K562 (cell line): ENCODE measurements at regions not wholly inside any gene's neighbourhood (a gene's known extent, or its start where the extent isn't known, plus 50 kb on each side); places are given as distances from the start of the nearest gene placed in this dataset.

ENCODE experiments used
- ATAC-seq: fragments of 200-7000 bp; cut with Tn5 transposase; 3 replicates; pipeline ENCODE4 v1.9.1; 2020; ENCODE audit warnings: moderate library complexity
- BruUV-seq: library from RNA; stranded (reverse); fragments of 400-500 nt; replicated peaks from 2 replicates; lab custom pipeline; 2021; lab: Mats Ljungman, UMichigan
- CTCF ChIA-PET: fragments of 300-600 bp; formaldehyde crosslinking; extraction: SDS; loops from one replicate; lab custom pipeline; 2021; ENCODE audit warnings: low intra/inter-chr PET ratio; lab: Yijun Ruan, JAX
- POLR2A ChIA-PET: fragments of 300-600, 350-650 bp; sonication (Branson Sonifier 250); formaldehyde crosslinking; extraction: SDS; loops from one replicate; lab custom pipeline; 2021; ENCODE audit warnings: antibody characterized with exemption, inconsistent platforms; lab: Yijun Ruan, JAX
- DNase-seq, 4 experiments: peaks; one replicate each; pipeline versions ENCODE4 v3.0.0 to v3.0.0-alpha.2; 2011 to 2018; ENCODE audit warnings: low spot score in 3 of 4, mixed read lengths in 3 of 4; ENCODE audit errors: extremely low read depth in 1 of 4
- FAIRE-seq: peaks from 2 replicates; lab custom pipeline; 2011; peaks lifted over from hg19 to GRCh38; lab: Jason Lieb, UNC
- H2AFZ ChIP-seq: 2 replicates; pipeline ENCODE4 v1.6.0; 2011; ENCODE audit warnings: low read depth, low read length, control low read depth, inconsistent platforms
- H3K27ac ChIP-seq: fragments of 200-600 bp; 3 replicates; pipeline ENCODE4 v1.8.0; 2011; ENCODE audit warnings: low read depth, mild to moderate bottlenecking, control low read depth, inconsistent platforms, low read length, moderate library complexity, mixed read lengths; ENCODE audit errors: extremely low read depth
- H3K27me3 ChIP-seq, 2 experiments: fragments of 300-600 bp in 1 of 2; 2 replicates in 1 of 2; 3 replicates in 1 of 2; pipeline versions ENCODE4 v1.6.0 to v1.8.0; 2011; ENCODE audit warnings: inconsistent platforms in 2 of 2, low read length in 2 of 2, mild to moderate bottlenecking in 1 of 2, mixed read lengths in 1 of 2, moderate library complexity in 1 of 2; ENCODE audit not compliant: control insufficient read depth in 2 of 2, insufficient read depth in 2 of 2
- H3K36me3 ChIP-seq: fragments of 300-600 bp; 3 replicates; pipeline ENCODE4 v1.8.0; 2011; ENCODE audit warnings: mild to moderate bottlenecking, low read length, inconsistent platforms; ENCODE audit not compliant: control insufficient read depth, insufficient read depth
- H3K4me1 ChIP-seq, 2 experiments: fragments of 200-600 bp in 1 of 2; replicated peaks in 1 of 2; 2 replicates in 1 of 2; 3 replicates in 1 of 2; pipeline versions ENCODE4 v1.5.1 to v1.8.0; 2011; ENCODE audit warnings: inconsistent platforms in 2 of 2, low read length in 2 of 2, mild to moderate bottlenecking in 1 of 2, mixed read lengths in 1 of 2, moderate library complexity in 1 of 2; ENCODE audit not compliant: control insufficient read depth in 2 of 2, insufficient read depth in 2 of 2
- H3K4me2 ChIP-seq: 2 replicates; pipeline ENCODE4 v1.6.1; 2011; ENCODE audit warnings: low read length, control low read depth, inconsistent platforms, mixed read lengths; ENCODE audit not compliant: insufficient read depth
- H3K4me3 ChIP-seq: fragments of 200-600 bp; sonication (generic), shearing (Covaris generic); 2 replicates; pipeline ENCODE4 v1.5.1; 2016; ENCODE audit warnings: control low read depth, inconsistent platforms
- H3K79me2 ChIP-seq: fragments of 200-600 bp; 3 replicates; pipeline ENCODE4 v1.8.0; 2011; ENCODE audit warnings: low read length, inconsistent platforms; ENCODE audit not compliant: control insufficient read depth, insufficient read depth
- H3K9ac ChIP-seq, 2 experiments: 2 replicates each; pipeline versions ENCODE4 v1.6.0 to v1.6.1; 2011; ENCODE audit warnings: low read depth in 2 of 2, low read length in 2 of 2, control low read depth in 1 of 2, inconsistent platforms in 1 of 2, mild to moderate bottlenecking in 1 of 2, mixed read lengths in 1 of 2; ENCODE audit not compliant: insufficient read depth in 1 of 2
- H3K9me1 ChIP-seq: one replicate; pipeline ENCODE4 v1.6.0; 2011; ENCODE audit warnings: inconsistent platforms, mild to moderate bottlenecking, low read length, moderate library complexity; ENCODE audit not compliant: control insufficient read depth, insufficient read depth
- H3K9me3 ChIP-seq: replicated peaks from 2 replicates; pipeline ENCODE4 v1.5.1; 2011; ENCODE audit warnings: low read depth, low read length, inconsistent platforms; ENCODE audit not compliant: control insufficient read depth, insufficient read depth
- H4K20me1 ChIP-seq: replicated peaks from 2 replicates; pipeline ENCODE4 v1.6.1; 2011; ENCODE audit warnings: low read length, inconsistent platforms, mixed read lengths; ENCODE audit not compliant: control insufficient read depth, insufficient read depth
- ETV5 ChIP-seq: sonication (generic); formaldehyde crosslinking; IDR thresholded peaks from 2 replicates; pipeline ENCODE4 v1.4.0; 2020; ENCODE audit warnings: low read depth, mild to moderate bottlenecking, missing genetic modification reagents
- FOXM1 ChIP-seq, 2 experiments: fragments of 450-650 bp in 1 of 2; sonication (generic) in 1 of 2; formaldehyde crosslinking in 1 of 2; IDR thresholded peaks; 2 replicates each; pipeline versions ENCODE4 v1.6.1 to v1.9.0; 2017 to 2022; ENCODE audit warnings: low read depth in 2 of 2, mild to moderate bottlenecking in 2 of 2, missing genetic modification reagents in 1 of 2, moderate library complexity in 1 of 2
- MAFG ChIP-seq: fragments of 450-650 bp; conservative IDR thresholded peaks from 2 replicates; pipeline ENCODE4 v1.6.1; 2016; ENCODE audit warnings: missing genetic modification characterization, missing compliant biosample characterization
- MECOM ChIP-seq: fragments of 250-450 bp; sonication (Bioruptor Pico); IDR thresholded peaks from 2 replicates; pipeline ENCODE4 v1.8.0; 2022; ENCODE audit warnings: inconsistent platforms
- NR1H2 ChIP-seq: sonication (generic); formaldehyde crosslinking; IDR thresholded peaks from 2 replicates; pipeline ENCODE4 v1.4.0; 2020; ENCODE audit warnings: mild to moderate bottlenecking, missing genetic modification reagents
- PTTG1 ChIP-seq: fragments of 450-650 bp; IDR thresholded peaks from 2 replicates; pipeline ENCODE4 v1.6.1; 2016; ENCODE audit warnings: low read depth, mild to moderate bottlenecking, missing genetic modification characterization, missing compliant biosample characterization
- SUPT5H ChIP-seq: fragments of 450-650 bp; IDR thresholded peaks from 2 replicates; pipeline ENCODE4 v1.6.1; 2016
- ZBTB40 ChIP-seq, 2 experiments: fragments of 450-650 bp in 1 of 2; sonication (generic) in 1 of 2; formaldehyde crosslinking in 1 of 2; IDR thresholded peaks; 2 replicates each; pipeline versions ENCODE4 v1.7.1 to v1.9.0; 2016 to 2022; ENCODE audit warnings: inconsistent platforms in 1 of 2, mild to moderate bottlenecking in 1 of 2, missing genetic modification reagents in 1 of 2
- ZFPM2 ChIP-seq: fragments of 250-450 bp; sonication (Bioruptor Pico); IDR thresholded peaks from 2 replicates; pipeline ENCODE4 v1.5.1; 2022; ENCODE audit warnings: mild to moderate bottlenecking
- ZKSCAN1 ChIP-seq: fragments of 150-350 bp; IDR thresholded peaks from 2 replicates; pipeline ENCODE4 v1.6.1; 2016; ENCODE audit warnings: low read depth, low read length
- ZNF561 ChIP-seq: fragments of 450-650 bp; formaldehyde crosslinking; conservative IDR thresholded peaks from 2 replicates; pipeline ENCODE4 v1.4.0; 2020; ENCODE audit warnings: mild to moderate bottlenecking, moderate library complexity
- WGBS: fragments of 100-300 bp; shearing (Covaris generic); methylation state at CpG from one replicate; pipeline ENCODE4 v1.1.6; 2016; ENCODE audit warnings: low coverage, mixed read lengths; ENCODE audit not compliant: insufficient coverage; ENCODE audit errors: missing lambda C conversion rate; 5-methylcytosine and 5-hydroxymethylcytosine counted together
- in situ Hi-C: fragments of 300-500 bp; cut with MboI; formaldehyde crosslinking; loops from 4 replicates; pipeline ENCODE4 v1.15.0; 2018; ENCODE audit warnings: inconsistent platforms, mixed read lengths
- intact Hi-C: fragments of 100-400 bp; cut with micrococcal nuclease; formaldehyde crosslinking; loops from 2 replicates; pipeline ENCODE4 v1.14.2; 2022
- TF ChIP-seq, protein P1 (sequence below): fragments of 250-450 bp; sonication (Bioruptor Pico); IDR thresholded peaks from 2 replicates; pipeline ENCODE4 v1.5.0; 2020; ENCODE audit warnings: mild to moderate bottlenecking

- in situ Hi-C loops = no loop called here
- Histone ChIP-seq H3K79me2 (no peaks in the 10 kb centered on the region), H4K20me1 (no peaks in the 10 kb centered on the region), H3K4me1 (no peaks in the 10 kb centered on the region), H3K27ac (no peak overlapping the region), H3K9ac (no peak overlapping the region), H3K9me3 (no peaks in the 10 kb centered on the region; the same call in 1 of the 2 replicates), H3K36me3 (no peaks in the 10 kb centered on the region), H3K27me3 (no peaks in the 10 kb centered on the region), H3K4me3 (no peak overlapping the region), H3K9me1 (no peaks in the 10 kb centered on the region), H3K4me2 (no peak overlapping the region), H2AFZ (no peak overlapping the region)
- ChIA-PET CTCF (no interaction called here), POLR2A (no interaction called here)
- DNase-seq (no peak), FAIRE-seq (no peak), ATAC-seq (no peak)
- intact Hi-C loops = no loop called here
- 0% methylated on average over 3 of the region's 3 CpGs for WGBS
- BruUV-seq = no TSS peak
- TF ChIP-seq, protein P1, sequence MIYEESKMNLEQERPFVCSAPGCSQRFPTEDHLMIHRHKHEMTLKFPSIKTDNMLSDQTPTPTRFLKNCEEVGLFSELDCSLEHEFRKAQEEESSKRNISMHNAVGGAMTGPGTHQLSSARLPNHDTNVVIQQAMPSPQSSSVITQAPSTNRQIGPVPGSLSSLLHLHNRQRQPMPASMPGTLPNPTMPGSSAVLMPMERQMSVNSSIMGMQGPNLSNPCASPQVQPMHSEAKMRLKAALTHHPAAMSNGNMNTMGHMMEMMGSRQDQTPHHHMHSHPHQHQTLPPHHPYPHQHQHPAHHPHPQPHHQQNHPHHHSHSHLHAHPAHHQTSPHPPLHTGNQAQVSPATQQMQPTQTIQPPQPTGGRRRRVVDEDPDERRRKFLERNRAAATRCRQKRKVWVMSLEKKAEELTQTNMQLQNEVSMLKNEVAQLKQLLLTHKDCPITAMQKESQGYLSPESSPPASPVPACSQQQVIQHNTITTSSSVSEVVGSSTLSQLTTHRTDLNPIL (CRISPR knock-in tag) = no peak
- TF ChIP-seq ZNF561 (CRISPR knock-in tag) (no peak), ETV5 (CRISPR knock-in tag) (no peak), ZBTB40 (IDR thresholded peaks at IDR 0.05) (no peak), ZBTB40 (CRISPR knock-in tag; IDR thresholded peaks at IDR 0.05) (no peak), FOXM1 (IDR thresholded peaks at IDR 0.05; ENCODE audit: low read depth) (no peak), FOXM1 (CRISPR knock-in tag; IDR thresholded peaks at IDR 0.05; ENCODE audit: low read depth) (no peak), ZKSCAN1 (no peak), PTTG1 (tag) (no peak), MAFG (no peak), MECOM (CRISPR knock-in tag) (no peak), ZFPM2 (no peak), SUPT5H (no peak), NR1H2 (CRISPR knock-in tag) (no peak)
Measured at GRCh38 chr2:52698408-52698807, 1069.2 kb upstream of the CHAC2 start.
